ENCODE measurements at regions not wholly inside any gene's neighbourhood (a gene's known extent, or its start where the extent isn't known, plus 50 kb on each side); places are given as distances from the start of the nearest gene placed in this dataset.

DNA sequence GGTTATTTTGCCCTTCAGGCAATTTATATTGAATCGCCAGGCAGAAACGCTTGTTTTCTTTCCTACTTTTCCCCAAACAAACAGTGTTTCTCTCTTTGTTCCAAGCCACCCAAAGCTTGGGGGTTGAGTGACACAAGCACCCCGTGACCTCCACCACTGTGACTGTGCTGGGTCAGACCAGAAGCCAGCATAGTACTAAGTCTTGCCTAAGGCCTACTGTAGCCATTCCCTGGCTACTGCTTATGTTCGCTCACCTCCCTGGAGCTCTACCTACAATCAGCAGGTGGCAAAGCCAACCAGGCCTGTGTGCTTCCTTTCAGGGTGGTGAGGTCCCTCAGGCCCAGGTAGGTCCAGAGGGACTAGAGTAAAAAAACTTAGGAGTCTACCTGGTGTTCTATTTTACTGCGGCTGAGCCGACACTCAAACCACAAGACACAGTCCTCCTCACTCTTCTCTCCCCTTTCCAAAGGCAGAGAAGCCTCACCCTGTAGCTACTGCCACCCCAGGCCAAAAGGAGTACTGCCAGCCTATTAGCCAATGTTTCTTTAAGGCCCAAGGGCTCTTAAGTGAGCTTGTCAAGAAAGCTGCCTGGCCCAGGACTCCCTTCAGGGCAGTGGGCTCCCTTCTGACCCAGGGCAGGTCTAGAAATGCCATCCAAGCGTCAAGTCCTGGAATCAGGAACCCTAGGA is 411.8 kb upstream of the MIS18BP1 start:
- TF ChIP-seq, protein P1, sequence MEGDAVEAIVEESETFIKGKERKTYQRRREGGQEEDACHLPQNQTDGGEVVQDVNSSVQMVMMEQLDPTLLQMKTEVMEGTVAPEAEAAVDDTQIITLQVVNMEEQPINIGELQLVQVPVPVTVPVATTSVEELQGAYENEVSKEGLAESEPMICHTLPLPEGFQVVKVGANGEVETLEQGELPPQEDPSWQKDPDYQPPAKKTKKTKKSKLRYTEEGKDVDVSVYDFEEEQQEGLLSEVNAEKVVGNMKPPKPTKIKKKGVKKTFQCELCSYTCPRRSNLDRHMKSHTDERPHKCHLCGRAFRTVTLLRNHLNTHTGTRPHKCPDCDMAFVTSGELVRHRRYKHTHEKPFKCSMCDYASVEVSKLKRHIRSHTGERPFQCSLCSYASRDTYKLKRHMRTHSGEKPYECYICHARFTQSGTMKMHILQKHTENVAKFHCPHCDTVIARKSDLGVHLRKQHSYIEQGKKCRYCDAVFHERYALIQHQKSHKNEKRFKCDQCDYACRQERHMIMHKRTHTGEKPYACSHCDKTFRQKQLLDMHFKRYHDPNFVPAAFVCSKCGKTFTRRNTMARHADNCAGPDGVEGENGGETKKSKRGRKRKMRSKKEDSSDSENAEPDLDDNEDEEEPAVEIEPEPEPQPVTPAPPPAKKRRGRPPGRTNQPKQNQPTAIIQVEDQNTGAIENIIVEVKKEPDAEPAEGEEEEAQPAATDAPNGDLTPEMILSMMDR (IDR thresholded peaks at IDR 0.05): peak in 1 of 3 experiments; percentile 10
- TF ChIP-seq POLR2A (IDR thresholded peaks at IDR 0.05): no peak
